ENCODE measurements at regions not wholly inside any gene's neighbourhood (a gene's known extent, or its start where the extent isn't known, plus 50 kb on each side); places are given as distances from the start of the nearest gene placed in this dataset.
"Not testable (repeated sequence)": the region's sequence is repeated elsewhere in the genome, so short reads cannot be mapped to it uniquely, and the experiment has no call there.

DNA sequence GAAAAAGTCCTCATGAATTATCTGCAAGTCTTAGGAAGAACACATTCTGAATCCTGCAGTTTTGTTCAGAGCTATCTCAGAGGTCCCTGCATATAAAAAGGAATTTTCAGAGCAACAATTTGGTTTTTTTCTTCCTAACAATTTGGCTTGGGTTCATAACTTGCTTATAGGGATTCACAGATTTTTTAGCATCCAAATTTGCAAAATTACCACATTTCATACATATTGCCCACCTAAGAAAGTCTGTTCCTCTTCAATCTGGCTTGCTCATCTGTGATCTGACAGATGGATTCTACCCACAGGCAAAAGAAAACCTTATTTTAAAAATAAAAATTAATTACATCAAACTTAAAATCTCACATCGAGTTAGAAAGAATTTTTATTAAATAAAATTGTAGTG lies 714.4 kb upstream of the NCAM2 start:
- Histone ChIP-seq H3K36me3 (ENCODE audit: low read depth, missing control alignments) (no peaks in the 10 kb centered on the region), H3K4me3 (no peak overlapping the region), H3K27me3 (no peaks in the 10 kb centered on the region), H3K4me1 (no peaks in the 10 kb centered on the region), H3K9me3 (no peaks in the 10 kb centered on the region), H3K27ac (no peak overlapping the region)
- TF ChIP-seq, protein P1, sequence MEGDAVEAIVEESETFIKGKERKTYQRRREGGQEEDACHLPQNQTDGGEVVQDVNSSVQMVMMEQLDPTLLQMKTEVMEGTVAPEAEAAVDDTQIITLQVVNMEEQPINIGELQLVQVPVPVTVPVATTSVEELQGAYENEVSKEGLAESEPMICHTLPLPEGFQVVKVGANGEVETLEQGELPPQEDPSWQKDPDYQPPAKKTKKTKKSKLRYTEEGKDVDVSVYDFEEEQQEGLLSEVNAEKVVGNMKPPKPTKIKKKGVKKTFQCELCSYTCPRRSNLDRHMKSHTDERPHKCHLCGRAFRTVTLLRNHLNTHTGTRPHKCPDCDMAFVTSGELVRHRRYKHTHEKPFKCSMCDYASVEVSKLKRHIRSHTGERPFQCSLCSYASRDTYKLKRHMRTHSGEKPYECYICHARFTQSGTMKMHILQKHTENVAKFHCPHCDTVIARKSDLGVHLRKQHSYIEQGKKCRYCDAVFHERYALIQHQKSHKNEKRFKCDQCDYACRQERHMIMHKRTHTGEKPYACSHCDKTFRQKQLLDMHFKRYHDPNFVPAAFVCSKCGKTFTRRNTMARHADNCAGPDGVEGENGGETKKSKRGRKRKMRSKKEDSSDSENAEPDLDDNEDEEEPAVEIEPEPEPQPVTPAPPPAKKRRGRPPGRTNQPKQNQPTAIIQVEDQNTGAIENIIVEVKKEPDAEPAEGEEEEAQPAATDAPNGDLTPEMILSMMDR (IDR thresholded peaks at IDR 0.05): no peak
- no peak for TF ChIP-seq POLR2A (IDR thresholded peaks at IDR 0.05)
- no peak for DNase-seq
- intact Hi-C loops (cut with DNase I; ENCODE audit: low total_unique reads): no loop called here
- WGBS, 2 donors: 70 to 74% methylated on average over 1 of the region's 1 CpG

DNA sequence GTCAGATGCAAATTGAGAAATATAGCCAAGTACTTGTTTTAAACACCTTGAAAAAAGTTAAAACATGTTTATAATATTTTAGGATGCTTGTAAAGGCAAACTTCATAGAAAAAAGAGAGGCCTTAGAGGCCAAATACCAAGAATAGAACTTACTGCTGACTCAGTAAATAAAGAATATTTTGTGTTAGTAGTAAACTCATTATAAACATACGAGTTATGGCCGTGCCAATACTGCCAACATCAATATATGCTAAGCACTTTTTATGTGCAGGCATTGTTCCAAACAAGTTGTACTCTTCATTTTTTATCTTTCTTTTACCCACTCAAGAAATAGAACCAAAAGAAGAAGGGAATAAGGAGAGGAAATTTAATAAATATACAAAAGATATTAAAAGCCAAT lies 705.9 kb upstream of the NCAM2 start:
- 69 to 74% methylated on average over 2 of the region's 2 CpGs for WGBS, 2 donors
- intact Hi-C loops (cut with DNase I; ENCODE audit: low total_unique reads): no loop called here
- Histone ChIP-seq H3K36me3 (ENCODE audit: low read depth, missing control alignments) (no peaks in the 10 kb centered on the region), H3K4me3 (no peak overlapping the region), H3K4me1 (no peaks in the 10 kb centered on the region), H3K27ac (no peak overlapping the region), H3K9me3 (no peaks in the 10 kb centered on the region), H3K27me3 (no peaks in the 10 kb centered on the region)
- TF ChIP-seq, protein P1 (IDR thresholded peaks at IDR 0.05): no peak
- TF ChIP-seq POLR2A (IDR thresholded peaks at IDR 0.05): no peak
- DNase-seq: no peak

DNA sequence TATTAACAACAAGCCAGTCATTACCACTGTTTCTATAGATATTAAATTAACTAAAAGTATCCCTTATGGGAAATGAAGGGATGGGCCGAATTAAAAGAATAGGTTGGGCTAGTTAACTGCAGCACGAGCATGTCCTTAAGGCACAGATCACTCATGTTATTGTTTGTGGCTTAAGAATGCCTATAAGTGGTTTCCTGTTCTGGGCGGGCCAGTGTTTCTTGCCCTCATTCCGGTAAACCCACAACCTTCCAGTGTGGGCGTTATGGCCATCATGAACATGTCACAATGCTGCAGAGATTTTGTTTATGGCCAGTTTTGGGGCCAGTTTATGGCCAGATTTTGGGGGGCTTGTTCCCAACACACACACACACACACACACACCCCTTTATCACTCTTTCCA lies 705.4 kb upstream of the NCAM2 start:
- H3K4me1 ChIP-seq; H3K27ac ChIP-seq; intact Hi-C loops (cut with DNase I; ENCODE audit: low total_unique reads); H3K9me3 ChIP-seq; H3K36me3 ChIP-seq (ENCODE audit: low read depth, missing control alignments); DNase-seq; H3K4me3 ChIP-seq; H3K27me3 ChIP-seq: not testable (repeated sequence)
- 83 to 90% methylated on average over 5 of the region's 5 CpGs for WGBS, 2 donors

DNA sequence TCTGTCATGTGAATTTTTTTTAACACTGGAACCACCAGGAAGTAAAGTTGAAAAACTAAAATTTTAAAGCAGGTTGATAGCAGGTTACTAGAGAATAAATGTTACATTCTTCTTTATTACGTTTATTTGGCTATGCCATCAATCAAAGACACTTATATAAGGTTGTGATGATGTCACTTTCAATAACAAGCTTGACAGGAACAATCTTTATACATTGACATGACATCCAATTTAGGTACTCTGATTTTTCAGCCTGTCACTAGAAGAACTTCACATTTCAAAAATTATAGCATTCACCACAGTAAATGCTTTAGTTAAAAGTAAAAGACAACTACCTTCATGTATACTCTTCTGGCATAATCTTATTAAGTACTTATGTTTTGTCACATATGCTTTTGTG lies 696.8 kb upstream of the NCAM2 start:
- Histone ChIP-seq H3K4me1 (no peaks in the 10 kb centered on the region), H3K27me3 (no peaks in the 10 kb centered on the region), H3K9me3 (no peaks in the 10 kb centered on the region), H3K4me3 (no peak overlapping the region), H3K27ac (no peak overlapping the region), H3K36me3 (ENCODE audit: low read depth, missing control alignments) (no peaks in the 10 kb centered on the region)
- TF ChIP-seq POLR2A (IDR thresholded peaks at IDR 0.05): no peak
- TF ChIP-seq, protein P1 (IDR thresholded peaks at IDR 0.05): no peak
- WGBS, 2 donors: 66 to 80% methylated on average over 1 of the region's 1 CpG
- DNase-seq: no peak
- intact Hi-C loops (cut with DNase I; ENCODE audit: low total_unique reads): no loop called here

DNA sequence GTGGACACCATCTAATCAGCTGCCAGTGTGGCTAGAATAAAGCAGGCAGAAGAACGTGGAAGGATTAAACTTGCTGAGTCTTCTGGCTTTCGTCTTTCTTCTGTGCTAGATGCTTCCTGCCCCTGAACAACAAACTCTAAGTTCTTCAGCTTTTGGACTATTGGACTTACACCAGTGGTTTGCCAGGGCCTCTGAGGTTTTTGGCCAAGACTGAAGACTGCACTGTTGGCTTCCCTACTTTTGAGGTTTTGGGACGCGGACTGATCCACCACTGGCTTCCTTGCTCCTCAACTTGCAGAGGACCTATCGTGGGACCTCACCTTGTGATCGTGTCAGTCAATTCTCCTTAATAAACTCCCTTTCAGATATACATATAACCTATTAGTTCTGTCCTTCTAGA lies 696.1 kb upstream of the NCAM2 start:
- no peaks in the 10 kb centered on the region for H3K27me3 ChIP-seq
- no peak overlapping the region for H3K27ac ChIP-seq
- TF ChIP-seq, protein P1 (IDR thresholded peaks at IDR 0.05): no peak
- TF ChIP-seq POLR2A (IDR thresholded peaks at IDR 0.05): no peak
- no peaks in the 10 kb centered on the region for H3K36me3 ChIP-seq (ENCODE audit: low read depth, missing control alignments)
- no peak for DNase-seq
- 61 to 69% methylated on average over 5 to 6 of the region's 6 CpGs for WGBS, 2 donors
- H3K9me3 ChIP-seq: no peaks in the 10 kb centered on the region
- no peak overlapping the region for H3K4me3 ChIP-seq
- intact Hi-C loops (cut with DNase I; ENCODE audit: low total_unique reads): no loop called here
- H3K4me1 ChIP-seq: no peaks in the 10 kb centered on the region
